Tongue (tissue), 1 donor: ENCODE measurements at regions not wholly inside any gene's neighbourhood (a gene's known extent, or its start where the extent isn't known, plus 50 kb on each side); places are given as distances from the start of the nearest gene placed in this dataset.
"Not testable (repeated sequence)": the region's sequence is repeated elsewhere in the genome, so short reads cannot be mapped to it uniquely, and the experiment has no call there.

Experiments used
- DNase-seq: peaks from one replicate; pipeline ENCODE4 v3.0.0-alpha.2; 2015

DNA sequence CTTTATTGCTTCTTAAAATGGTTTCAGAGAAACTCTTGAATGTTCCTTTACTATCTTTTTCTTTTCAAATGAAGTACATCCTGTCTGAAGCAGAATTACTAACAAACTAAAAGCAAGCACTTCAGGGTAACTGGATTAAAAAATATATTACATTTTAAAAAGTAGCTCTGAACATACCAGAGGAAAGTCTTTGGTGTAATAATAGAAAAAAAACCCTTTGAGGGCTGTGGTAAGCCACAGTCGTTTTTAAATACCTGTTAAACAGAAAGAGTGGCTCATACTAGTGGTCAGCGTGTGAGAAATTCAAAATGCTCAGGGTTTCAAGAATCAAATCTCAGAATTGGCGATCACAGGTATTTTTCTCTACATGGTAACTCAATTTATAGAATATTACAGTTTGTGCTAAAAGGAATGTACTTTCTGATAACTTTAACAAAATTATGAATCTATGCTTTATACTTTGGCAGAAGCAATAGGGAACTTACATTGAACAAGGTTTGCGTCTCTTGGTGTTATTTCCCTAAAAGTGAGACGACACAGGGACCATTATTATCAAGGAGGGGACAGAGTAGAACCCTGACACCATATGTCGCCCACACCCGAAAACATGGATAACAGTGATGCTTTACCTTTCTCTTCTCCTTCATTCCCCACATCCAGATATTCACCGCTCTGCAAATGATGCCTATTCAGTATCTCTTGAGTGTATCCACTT lies 97.0 kb upstream of the DPH5 start:
- DNase-seq = no peak

DNA sequence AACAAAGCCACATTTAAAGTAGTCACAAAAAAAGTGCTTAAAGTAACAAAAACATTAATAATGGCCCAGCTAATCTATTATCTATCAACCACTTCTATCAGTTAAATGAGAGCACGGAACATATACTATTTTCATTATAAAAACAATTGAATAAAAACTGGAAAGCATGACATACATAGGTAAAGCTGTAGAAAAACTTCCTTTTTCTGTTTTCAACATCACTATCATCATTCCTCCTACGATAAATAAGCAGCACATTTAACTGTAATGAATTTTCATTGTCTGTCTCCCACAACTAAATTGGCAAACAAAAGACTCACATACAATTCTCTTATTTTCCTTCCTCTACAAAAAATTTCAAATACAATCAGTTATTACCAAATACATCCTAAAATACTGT lies 96.4 kb upstream of the DPH5 start:
- no peak for DNase-seq

DNA sequence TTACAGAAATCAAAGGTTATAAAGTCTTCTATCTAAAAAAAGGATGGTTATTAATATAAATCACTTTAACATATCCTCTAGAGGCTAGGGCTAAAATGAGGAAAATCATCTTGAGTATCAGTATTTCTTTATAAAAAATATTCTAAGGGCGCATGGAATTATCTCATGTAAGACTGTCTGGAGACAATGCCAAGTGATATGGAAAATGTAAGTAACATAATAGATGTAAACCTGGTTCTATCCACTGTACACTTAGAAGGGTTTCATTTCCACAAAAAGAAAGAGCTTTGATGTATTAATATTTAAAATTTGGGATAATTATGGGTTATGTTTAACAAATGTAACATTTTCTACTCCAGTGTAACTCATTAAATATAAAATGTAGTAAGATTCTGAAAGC lies 95.9 kb upstream of the DPH5 start:
- no peak for DNase-seq

DNA sequence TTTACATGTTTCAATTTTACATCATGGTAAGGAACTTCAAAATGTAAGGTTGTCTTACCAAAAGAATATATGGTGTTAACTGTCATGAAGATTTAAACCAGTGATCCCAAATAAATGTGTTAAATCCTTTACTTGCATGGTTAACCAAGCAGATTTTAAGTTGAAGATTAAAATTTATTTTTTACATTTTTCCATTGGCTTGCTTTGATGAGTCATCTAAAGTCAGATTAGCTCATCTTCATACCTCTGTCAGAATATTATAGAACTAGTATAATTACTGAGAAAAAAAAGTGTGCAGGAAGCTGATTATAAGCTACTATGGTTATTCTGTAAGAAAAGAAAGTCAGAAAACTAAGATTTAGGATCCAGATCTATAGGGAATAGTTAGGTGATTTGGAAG lies 95.3 kb upstream of the DPH5 start:
- DNase-seq = no peak

DNA sequence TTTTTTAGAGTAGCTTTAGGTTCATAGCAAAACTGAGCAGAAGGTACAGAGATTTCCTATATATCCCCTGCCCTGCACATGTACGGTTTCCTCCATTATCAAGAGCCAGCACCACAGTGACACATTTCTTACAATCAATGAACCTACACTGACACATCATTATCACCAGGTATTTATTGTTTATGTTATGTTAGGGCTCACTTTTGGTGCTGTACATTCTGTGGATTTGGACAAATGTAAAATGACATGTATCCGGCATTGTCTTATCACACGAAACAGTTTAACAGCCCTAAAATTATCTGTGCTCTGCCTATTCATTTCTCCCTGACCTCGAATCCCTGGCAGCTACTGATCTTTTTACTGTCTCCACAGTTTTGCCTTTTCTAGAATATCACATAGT lies 93.7 kb upstream of the DPH5 start:
- no peak for DNase-seq

DNA sequence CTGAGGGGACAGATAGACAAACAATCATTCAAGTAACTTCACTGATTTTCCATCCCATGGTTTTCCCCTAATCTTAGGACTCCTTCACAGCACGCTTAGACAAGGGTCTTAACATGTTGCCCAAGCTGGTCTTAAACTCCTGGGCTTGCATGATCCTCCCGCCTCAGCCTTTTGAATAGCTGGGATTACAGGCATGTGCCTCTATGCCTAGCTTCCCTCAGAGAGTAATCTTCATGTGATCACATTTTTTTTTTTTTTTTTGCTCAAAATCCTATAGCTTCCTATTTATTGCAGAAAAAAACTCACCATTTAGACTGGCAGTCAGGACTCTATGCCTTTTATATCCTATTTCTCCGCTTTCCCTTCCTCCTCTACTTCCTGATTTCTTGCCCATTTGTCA lies 90.4 kb upstream of the DPH5 start:
- DNase-seq = no peak

DNA sequence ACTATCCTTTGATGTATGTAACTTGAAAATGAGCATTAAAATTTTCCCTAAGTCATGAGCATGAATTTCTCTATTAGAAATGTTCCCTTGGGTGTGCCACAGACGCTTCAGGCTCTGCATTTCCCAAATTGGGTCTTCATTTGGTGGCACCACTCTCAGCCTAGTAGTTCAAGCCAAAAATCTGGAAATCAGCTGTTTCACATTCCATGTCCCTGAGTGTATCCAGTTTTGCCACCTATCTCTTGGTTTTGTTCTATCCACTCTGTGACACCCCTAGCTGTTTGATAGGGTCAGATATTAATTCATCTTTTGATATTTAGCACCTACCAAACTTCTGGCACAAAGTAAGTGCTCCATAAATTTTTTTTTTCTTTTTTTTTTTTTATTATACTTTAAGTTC lies 89.5 kb upstream of the DPH5 start:
- DNase-seq = no peak

DNA sequence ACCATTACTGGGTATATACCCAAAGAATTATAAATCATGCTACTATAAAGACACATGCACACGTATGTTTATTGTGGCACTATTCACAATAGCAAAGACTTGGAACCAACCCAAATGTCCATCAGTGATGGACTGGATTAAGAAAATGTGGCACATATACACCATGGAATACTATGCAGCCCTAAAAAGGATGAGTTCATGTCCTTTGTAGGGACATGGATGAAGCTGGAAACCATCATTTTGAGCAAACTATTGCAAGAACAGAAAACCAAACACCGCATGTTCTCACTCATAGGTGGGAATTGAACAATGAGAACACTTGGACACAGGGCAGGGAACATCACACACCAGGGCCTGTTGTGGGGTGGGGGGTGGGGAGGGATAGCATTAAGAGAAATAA lies 88.5 kb upstream of the DPH5 start:
- DNase-seq = not testable (repeated sequence)

DNA sequence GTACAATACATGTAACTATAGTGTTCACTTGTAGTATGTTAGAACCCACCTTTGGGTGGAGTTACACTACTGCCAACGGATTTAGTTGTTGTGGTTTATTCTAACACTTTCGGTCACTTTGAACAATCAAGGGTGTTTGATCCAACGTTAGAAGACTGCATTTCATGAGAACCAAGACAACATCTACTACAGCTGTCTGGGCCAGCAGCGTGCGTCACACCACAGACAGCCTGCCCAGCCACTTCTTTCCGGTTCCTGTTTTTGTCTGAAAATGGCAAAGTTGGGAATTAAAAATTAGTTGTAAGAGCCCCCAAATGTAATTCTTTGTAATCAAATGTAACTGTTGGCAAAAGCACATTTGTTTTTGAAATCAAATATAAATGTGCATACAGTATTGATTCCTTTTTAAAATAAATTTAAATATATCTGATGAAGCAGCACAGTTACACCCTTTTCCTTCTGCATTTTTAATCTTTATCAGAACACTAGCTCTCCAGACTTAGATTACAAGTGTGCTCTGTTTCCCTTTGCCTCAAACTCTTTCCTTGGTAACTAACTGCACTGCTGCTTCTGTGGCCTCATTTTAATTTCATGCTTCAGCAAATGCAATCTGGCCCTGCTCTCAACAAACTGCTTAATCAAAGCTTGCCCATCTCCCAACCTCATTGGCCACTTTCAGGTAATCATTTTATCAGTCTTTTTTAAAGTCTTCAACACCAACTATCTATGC lies 86.6 kb upstream of the DPH5 start:
- DNase-seq = peak; percentile 7

DNA sequence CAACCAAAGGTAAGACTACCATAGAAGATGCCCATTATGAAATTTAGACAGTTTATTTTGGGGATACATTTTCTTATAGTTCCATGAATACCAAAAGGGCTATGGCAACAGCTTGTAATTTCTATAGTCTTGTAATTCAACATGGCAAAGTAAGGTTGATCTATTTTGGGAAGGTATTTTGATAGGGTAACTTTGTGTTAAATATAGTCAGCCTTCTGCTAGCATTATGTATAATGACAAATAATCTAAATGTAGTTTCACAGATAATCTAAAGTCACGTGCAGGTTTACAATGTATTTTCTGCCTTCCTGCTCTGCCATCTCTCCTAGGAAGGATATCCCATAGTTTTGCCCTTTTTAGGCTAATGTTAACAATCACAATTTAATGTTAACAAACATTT lies 85.9 kb upstream of the DPH5 start:
- no peak for DNase-seq

DNA sequence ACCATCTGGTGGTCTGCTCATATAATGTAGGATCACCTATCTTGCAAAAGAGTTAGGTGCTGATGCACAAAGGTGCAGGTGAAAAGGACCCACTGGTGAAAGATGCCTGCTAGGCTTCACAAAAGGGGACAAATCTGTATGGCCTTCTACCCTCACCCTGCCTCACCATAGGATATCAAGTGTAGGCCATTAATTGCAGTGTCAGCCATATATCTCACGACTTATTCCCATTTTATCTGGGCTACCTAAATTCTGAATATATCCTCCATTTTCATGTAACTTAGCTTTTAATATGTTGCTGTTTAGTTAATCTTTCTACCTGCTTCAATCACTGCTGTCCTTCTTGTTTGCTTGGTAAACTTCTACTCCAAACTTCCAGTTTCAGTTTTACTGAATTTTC lies 84.2 kb upstream of the DPH5 start:
- no peak for DNase-seq

DNA sequence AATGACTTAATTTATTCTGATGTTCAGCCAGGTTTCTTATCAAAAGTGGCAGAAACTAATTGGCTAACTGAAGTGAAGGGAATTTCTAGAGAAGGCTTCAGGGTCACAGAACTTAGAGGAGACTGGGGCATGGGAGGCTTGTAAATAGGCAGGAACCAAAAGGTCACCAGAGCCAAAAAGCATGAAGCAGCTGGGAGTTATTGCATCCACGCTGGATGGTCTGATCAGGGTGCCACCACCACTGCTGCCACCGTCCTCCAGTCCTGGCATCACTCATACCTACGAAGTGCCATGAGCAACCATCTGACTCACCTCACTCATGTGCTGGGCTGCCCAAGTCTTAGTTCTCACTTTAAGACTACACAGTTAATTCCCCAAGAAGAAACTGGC lies 82.5 kb upstream of the DPH5 start:
- no peak for DNase-seq

DNA sequence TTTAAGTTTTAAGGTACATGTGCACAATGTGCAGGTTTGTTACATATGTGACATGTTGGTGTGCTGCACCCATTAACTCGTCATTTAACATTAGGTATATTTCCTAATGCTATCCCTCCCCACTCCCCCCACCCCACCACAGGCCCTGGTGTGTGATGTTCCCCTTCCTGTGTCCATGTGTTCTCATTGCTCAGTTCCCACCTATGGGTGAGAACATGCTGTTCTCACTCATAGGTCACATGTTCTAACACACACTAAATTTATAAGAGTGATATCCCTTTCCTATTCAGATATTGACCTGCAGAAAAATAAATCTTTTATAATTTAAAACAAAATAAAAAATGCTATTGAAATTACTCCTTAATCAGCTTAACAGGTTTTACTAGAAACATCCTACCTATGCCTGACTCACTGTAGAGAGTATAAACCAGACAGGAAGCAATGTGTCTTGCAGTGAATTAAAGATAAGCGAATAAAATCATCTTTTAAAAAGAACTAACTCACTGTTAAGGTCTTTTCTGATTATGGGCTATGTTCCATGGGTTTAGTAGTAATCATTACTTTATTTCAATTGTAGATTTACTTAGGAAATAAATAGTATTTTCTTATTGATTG lies 82.0 kb upstream of the DPH5 start:
- DNase-seq = no peak

DNA sequence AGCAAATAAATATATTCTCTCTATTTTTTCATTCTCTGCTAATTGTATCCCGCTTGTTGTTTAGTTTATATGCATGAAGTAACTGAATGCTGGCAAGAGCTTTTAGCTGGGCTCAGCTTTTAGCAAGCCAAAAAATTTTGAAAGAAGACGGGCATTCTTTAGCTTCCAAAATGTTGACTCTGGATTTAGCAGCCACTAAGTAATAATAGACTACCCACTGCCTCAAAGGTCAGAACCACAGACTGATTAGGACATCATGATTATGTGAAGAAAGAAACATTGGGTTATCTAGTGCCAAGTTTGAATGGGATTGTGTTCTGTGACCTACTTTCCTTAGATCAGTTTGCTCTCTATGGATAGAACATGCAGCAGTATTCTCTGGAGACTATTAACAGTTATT lies 80.3 kb upstream of the DPH5 start:
- DNase-seq = no peak

DNA sequence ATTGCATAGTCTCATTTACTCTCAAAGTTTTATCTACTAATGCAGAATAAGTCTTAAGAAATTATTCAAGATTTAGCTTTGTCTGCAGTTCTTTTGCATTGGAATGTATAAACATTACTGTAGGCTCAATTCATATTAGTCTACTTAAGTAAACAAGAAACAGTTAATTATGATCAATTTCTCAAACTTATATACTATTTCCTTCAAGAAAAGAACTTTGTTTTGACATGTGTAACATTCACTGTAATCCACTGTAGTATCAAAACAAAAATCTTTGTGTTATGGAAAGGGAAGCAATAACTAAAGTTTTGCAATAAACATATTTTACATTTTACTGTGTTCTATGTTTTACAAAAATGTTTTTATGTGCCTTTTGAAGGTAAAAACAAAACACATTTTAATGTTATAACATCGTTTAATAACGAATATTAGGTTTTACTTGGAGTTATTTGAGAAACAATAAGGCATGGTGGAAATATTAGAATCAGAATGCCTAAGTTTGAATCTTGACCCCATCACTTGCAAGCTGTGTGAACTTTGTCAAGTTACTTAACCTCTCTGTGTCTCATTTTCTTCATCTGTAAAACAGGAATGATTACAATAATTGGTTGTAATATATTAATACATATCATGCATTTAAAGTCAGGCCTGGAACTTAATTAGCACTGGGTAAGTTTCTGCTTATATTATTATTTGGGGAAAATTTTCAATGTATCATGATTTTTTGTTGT lies 77.0 kb upstream of the DPH5 start:
- DNase-seq = no peak

DNA sequence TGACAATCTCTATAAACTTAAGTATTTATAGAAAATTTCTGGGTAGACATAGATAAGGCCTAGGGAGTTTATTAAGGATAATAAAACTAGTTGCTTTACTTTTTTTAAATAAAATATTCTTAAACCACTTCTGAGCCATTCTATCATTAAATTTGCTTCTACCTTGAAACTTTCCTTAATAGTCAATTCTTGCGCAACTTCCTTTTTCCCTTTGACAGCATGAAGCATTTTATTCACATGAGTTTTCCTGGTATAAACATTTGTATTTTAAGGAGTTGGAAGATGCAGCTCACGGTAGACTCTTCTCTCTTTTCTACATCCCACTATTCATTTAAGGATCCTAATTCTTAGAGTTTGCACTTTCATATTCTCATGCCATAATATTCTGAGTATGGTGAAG lies 75.8 kb upstream of the DPH5 start:
- DNase-seq = no peak

DNA sequence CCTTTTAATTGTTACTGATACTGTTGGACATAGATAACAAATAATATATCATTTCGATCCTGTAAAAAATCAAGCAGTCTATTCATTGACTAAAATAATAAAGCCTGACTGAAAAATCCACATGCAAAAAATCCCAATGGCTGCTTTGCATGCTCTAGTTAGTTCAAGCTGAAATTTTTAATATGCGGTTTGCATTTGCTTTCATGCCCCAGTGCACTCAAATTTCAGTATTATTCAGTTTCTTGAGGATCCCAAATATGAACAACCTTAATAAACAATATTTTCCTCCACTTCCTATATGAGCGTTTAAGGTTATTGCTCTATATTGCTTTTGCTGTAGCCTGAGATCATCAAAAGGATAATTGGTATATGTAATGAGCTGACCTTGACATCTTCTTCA lies 75.1 kb upstream of the DPH5 start:
- no peak for DNase-seq

DNA sequence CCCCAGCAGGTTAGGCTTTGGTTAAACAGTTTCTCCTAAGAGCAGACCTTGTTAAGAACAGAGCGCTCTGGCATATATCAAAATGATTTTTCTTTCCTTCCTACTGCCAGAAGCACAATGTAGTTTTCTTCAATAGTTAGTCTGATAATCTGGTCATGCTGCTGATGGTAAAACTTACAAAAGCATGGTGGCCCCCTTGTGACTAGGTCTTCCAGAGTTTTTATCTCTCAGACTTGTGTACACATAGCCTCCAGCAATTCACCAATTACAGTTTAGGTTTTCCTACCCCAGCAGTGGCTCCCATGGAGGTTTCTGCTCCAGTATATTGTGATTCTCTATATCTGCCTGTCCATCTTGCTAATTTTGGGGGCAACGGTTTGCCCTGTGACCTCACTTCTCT lies 73.3 kb upstream of the DPH5 start:
- DNase-seq = no peak

DNA sequence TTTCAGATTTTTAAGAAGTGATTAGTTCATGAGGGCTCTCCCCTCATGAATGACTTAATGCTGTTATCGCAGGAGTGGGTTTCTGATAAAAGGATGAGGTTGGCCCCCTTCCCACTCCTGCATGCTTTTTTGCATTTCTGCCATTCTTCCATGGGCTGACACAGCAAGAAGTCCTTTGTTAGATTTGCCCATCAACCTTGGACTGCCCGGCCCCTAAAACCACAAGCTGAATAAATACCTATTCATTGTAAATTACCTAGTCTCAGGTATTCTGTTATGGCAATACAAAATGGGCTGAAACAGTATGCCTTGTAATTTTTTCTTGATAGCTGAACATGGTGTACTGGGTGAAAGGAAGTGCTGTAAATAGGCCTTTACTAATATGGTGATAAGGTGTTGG lies 72.7 kb upstream of the DPH5 start:
- no peak for DNase-seq

DNA sequence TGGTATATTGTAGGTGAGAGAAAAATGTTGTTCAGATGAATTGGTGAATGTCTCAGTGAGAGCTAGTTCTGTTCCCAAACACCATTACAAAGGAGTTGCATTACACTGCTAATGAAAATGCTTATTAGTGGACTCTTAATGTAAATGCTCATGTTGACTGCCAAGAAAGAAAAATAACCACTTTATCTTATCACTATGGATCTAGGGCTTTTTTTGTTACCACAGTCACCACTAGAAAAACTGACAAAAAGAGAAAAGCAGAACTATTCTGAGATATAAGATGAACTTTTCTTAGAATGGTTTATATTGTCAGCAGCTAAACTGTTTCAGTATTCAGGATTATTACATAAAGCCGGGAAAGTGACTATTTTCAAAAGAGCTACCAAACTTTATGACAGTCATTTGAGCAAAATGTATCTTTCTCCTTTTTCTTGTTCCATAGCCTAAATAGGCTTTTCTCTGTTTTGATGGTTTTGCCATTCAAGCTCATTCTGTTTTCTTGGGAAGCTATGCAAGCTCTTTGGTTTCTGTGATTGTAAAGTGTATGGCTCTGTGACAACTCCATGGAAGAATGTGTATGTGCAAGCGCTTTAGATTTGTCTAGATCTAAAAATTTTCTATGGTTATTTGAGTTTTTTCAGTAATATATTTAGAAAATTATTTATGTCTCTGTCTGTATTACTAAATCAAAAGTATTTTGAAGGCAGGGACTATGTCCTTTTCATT lies 64.2 kb upstream of the DPH5 start:
- no peak for DNase-seq

DNA sequence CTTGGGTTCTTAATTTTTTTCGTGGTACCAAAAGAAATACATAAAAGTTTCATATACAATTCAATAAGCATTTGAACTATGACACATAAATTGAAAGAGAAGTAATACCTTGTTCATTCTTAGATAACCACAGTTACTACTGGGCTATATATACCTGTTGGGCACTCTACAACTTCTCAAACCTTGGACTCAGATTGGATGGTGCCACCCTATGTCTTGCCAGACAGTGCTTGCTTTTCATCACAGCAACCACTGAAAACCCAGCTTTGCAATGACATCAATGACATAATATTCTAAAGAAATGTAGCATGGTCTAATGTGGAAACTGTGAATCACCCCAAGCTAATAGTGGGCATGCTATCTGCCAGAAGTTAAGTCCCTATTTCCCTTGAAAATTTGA lies 62.8 kb upstream of the DPH5 start:
- no peak for DNase-seq

DNA sequence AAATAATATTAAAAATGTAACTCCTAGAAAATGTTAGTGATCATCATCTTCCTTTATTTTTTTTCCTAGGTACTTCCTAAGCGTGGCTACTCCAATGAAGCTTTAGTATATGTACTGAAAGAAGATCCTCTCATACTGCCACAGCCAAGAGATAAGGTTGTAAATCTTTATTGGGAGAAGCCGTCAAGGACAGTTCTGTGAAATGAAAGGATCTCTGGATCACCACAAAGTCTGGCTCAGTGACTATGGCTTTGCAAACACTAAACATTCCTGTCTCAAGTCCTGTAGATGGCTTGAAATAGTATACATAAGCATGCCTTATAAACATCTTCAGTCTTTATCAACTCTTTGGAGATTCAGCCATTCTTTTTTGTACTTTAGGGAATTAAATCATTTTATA lies 61.2 kb upstream of the DPH5 start:
- no peak for DNase-seq
